ENCODE measurements at regions not wholly inside any gene's neighbourhood (a gene's known extent, or its start where the extent isn't known, plus 50 kb on each side); places are given as distances from the start of the nearest gene placed in this dataset.

- CTCF ChIA-PET: interaction anchor here (0.7 kb wide), 1 partner anchor 300 kb away, joined by 4 read pairs; no protein-coding TSS in a partner anchor
- no peak overlapping the region for H3K27ac ChIP-seq
- TF ChIP-seq CTCF (conservative IDR thresholded peaks at IDR 0.05; ENCODE audit: low read depth): no peak
- POLR2A ChIA-PET (ENCODE audit: low non-redundant PET): no interaction called here
- no peak for DNase-seq (ENCODE audit: low spot score)
Measured at GRCh38 chr6:73884540-73884939, 188.5 kb downstream of the CD109 start.

DNA sequence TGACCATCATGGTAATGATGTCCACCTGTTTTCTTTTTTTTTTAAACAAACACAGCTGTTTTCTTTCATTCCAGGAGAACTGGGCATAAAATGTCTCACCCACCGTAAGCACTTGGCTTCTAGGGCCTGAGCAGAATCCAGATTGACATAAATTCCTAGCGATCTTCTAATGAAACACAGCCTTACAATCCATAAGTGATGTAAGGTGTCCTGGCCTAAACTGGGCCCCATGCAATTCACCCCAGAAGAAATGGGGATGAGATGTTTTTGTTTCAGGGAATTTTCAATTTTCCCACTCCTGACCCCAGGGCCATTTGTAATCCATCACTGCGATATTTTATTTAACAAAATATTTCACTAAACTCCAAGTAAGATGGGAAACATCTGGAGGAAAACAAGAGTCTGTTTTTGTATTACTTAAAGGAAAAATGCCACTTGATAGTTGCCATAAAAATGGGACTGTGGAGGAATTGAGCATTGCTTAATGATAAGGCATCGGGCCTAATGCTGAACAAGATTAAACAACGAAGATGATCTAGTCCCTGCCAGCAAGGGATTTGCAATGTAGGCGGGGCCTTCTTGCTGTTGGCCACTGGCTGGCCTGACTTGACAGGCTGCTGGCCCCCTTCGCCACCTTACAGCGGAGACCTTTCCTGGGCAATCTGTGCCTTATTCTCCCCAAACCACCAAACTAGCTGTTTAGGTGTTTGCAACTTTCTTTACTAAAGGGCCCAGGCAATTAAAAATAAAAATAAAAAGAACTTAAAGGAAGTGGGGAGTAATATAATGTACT, 183.7 kb downstream of the CD109 start:
- no peak for DNase-seq (ENCODE audit: low spot score)
- ChIA-PET POLR2A (ENCODE audit: low non-redundant PET) (no interaction called here), CTCF (no interaction called here)
- H3K27ac ChIP-seq: no peak overlapping the region
- no peak for TF ChIP-seq CTCF (conservative IDR thresholded peaks at IDR 0.05; ENCODE audit: low read depth)

GRCh38 chr6:73878403-73878802, 182.4 kb downstream of the CD109 start:
- no peak for TF ChIP-seq CTCF (conservative IDR thresholded peaks at IDR 0.05; ENCODE audit: low read depth)
- no peak overlapping the region for H3K27ac ChIP-seq
- ChIA-PET CTCF (no interaction called here), POLR2A (ENCODE audit: low non-redundant PET) (no interaction called here)
- DNase-seq (ENCODE audit: low spot score): no peak
